Vagina (tissue), 2 donors: ENCODE measurements at regions not wholly inside any gene's neighbourhood (a gene's known extent, or its start where the extent isn't known, plus 50 kb on each side); places are given as distances from the start of the nearest gene placed in this dataset.

Source experiments
- DNase-seq, 2 donors: peaks; one replicate each; pipeline ENCODE4 v3.0.0-alpha.2; 2017; ENCODE audit errors: extremely low spot score in 2 of 2
- H3K27ac ChIP-seq: fragments of 200-600 bp; sonication (generic); one replicate; pipeline ENCODE4 v1.5.1; 2019
- H3K27me3 ChIP-seq: fragments of 200-600 bp; sonication (generic); one replicate; pipeline ENCODE4 v1.5.1; 2019
- H3K36me3 ChIP-seq, 2 donors: fragments of 200-600 bp; sonication (generic); one replicate each; pipeline ENCODE4 v1.5.1; 2017 to 2019
- H3K4me1 ChIP-seq: fragments of 200-600 bp; sonication (generic); one replicate; pipeline ENCODE4 v1.5.1; 2019
- H3K4me3 ChIP-seq, 2 donors: fragments of 200-600 bp; sonication (generic); 1 replicate in 1 of 2; 2 replicates in 1 of 2; pipeline ENCODE4 v1.5.1; 2016 to 2019
- H3K9me3 ChIP-seq: fragments of 200-600 bp; sonication (generic); one replicate; pipeline ENCODE4 v1.5.1; 2019
- POLR2A ChIP-seq, 2 donors: fragments of 450-650 bp; IDR thresholded peaks; one replicate each; pipeline ENCODE4 v1.6.1; 2017; ENCODE audit warnings: antibody characterized with exemption in 2 of 2, mild to moderate bottlenecking in 2 of 2, moderate library complexity in 2 of 2
- POLR2AphosphoS5 ChIP-seq, 2 donors: sonication (generic); formaldehyde crosslinking; IDR thresholded peaks; one replicate each; pipeline ENCODE4 v1.9.0; 2017; ENCODE audit warnings: antibody characterized with exemption in 2 of 2, mild to moderate bottlenecking in 2 of 2, low read depth in 1 of 2; ENCODE audit not compliant: insufficient read depth in 1 of 2
- intact Hi-C: fragments of 100-400 bp; cut with DNase I; formaldehyde crosslinking; loops from one replicate; pipeline ENCODE4 v1.15.1; 2023
- TF ChIP-seq, protein P1 (sequence below), 3 experiments: fragments of 450-650 bp in 2 of 3; fragments of 200-600 bp in 1 of 3; sonication (generic) in 1 of 3; IDR thresholded peaks; one replicate each; pipeline ENCODE4 v1.5.1; 2017 to 2019; ENCODE audit warnings: antibody characterized with exemption in 3 of 3, mild to moderate bottlenecking in 2 of 3, moderate library complexity in 2 of 3

DNA sequence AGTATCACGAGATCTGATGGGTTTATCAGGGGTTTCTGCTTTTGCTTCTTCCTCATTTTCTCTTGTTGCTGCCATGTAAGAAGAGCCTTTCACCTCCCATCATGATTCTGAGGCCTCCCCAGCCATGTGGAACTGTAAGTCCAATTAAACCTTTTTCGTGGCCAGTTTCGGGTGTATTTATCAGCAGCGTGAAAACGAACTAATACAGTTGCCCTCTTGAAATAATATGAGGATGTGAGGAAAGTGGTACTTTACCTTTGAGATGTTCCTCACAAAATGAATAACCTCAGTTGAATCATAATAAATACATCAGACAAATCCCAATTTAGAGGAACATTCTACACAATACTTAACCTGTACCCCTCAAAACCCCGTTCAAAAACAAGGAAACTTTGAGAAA, 356.4 kb downstream of the CPS1 start:
- no peaks in the 10 kb centered on the region for H3K36me3 ChIP-seq
- no peak overlapping the region for H3K27ac ChIP-seq
- DNase-seq, result no peak
- no peaks in the 10 kb centered on the region for H3K27me3 ChIP-seq
- H3K4me3 ChIP-seq, result no peak overlapping the region
- no peaks in the 10 kb centered on the region for H3K9me3 ChIP-seq
- no peaks in the 10 kb centered on the region for H3K4me1 ChIP-seq
- intact Hi-C loops, result no loop called here
- TF ChIP-seq POLR2A (IDR thresholded peaks at IDR 0.05) (no peak), POLR2AphosphoS5 (IDR thresholded peaks at IDR 0.05; ENCODE audit: insufficient read depth in 1 of 2, low read depth in 1 of 2) (no peak)
- TF ChIP-seq, protein P1, sequence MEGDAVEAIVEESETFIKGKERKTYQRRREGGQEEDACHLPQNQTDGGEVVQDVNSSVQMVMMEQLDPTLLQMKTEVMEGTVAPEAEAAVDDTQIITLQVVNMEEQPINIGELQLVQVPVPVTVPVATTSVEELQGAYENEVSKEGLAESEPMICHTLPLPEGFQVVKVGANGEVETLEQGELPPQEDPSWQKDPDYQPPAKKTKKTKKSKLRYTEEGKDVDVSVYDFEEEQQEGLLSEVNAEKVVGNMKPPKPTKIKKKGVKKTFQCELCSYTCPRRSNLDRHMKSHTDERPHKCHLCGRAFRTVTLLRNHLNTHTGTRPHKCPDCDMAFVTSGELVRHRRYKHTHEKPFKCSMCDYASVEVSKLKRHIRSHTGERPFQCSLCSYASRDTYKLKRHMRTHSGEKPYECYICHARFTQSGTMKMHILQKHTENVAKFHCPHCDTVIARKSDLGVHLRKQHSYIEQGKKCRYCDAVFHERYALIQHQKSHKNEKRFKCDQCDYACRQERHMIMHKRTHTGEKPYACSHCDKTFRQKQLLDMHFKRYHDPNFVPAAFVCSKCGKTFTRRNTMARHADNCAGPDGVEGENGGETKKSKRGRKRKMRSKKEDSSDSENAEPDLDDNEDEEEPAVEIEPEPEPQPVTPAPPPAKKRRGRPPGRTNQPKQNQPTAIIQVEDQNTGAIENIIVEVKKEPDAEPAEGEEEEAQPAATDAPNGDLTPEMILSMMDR (IDR thresholded peaks at IDR 0.05), result no peak

DNA sequence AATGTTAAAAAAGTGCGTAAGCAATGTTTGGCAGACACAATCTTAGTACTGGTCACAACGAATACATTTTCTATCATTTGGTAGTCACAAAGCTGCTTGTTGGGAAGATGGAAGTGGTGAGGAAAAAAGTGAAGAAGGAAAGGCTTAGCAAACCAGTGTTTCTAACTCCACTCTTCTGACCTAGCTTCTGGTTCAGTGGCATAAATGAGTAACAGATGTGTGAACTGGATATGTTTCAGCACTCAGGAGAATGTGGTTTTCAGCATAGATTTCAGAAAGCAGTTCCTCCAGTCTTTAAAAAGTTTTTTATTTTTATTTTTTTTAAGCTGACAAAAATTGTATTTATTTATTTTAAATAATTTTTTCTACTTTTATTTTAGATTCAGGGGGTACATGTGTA, 357.1 kb downstream of the CPS1 start:
- H3K4me3 ChIP-seq, result no peak overlapping the region
- H3K9me3 ChIP-seq, result no peaks in the 10 kb centered on the region
- intact Hi-C loops, result no loop called here
- no peak for DNase-seq
- H3K27me3 ChIP-seq, result no peaks in the 10 kb centered on the region
- TF ChIP-seq POLR2A (IDR thresholded peaks at IDR 0.05) (no peak), POLR2AphosphoS5 (IDR thresholded peaks at IDR 0.05; ENCODE audit: insufficient read depth in 1 of 2, low read depth in 1 of 2) (no peak)
- TF ChIP-seq, protein P1 (IDR thresholded peaks at IDR 0.05), result no peak
- no peak overlapping the region for H3K27ac ChIP-seq
- no peaks in the 10 kb centered on the region for H3K4me1 ChIP-seq
- H3K36me3 ChIP-seq, result no peaks in the 10 kb centered on the region

DNA sequence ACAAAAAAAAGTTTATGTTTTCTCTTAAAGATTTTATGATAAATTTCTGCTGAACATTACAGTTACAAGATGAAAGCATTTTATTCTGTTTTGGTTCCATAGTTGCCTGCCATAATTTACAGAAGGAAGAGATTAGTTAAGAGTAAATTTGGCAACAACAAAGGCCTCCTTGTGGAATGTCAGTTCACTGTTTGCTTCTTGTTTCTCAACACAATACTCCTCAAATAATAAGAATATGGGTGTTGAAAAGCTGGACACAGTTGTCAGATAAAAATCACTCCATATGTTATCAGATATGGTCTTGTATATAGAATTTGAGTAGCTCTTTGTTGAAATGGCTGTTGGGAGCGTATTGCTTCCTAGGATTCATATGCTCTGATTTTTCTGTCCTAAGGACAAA, 359.5 kb downstream of the CPS1 start:
- no peak for DNase-seq
- Histone ChIP-seq H3K27me3 (no peaks in the 10 kb centered on the region), H3K4me3 (no peak overlapping the region), H3K27ac (no peak overlapping the region), H3K4me1 (no peaks in the 10 kb centered on the region), H3K9me3 (no peaks in the 10 kb centered on the region), H3K36me3 (no peaks in the 10 kb centered on the region)
- no peak for TF ChIP-seq POLR2A (IDR thresholded peaks at IDR 0.05)
- TF ChIP-seq, protein P1 (IDR thresholded peaks at IDR 0.05), result no peak
- intact Hi-C loops, result no loop called here

DNA sequence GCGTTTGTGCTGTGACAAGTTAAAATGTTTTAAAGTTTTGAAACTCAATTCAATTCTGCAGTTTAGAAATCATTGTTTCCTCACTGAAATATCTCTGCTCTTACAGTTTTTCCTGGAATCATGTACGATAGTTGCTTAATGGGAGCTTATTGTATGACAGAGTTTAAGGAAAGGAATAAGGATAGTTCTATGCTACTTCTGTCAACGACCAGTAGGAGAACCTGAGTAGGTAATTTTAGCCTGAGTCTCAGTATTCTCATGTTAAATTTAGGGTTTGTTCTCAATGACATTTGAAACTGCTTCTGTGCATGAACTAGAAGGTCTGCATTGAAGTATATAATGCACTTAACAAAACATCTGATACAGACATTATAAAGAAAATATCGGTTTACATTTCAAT, 361.1 kb downstream of the CPS1 start:
- Histone ChIP-seq H3K36me3 (no peaks in the 10 kb centered on the region), H3K27ac (no peak overlapping the region), H3K9me3 (no peaks in the 10 kb centered on the region), H3K4me1 (no peaks in the 10 kb centered on the region), H3K27me3 (no peaks in the 10 kb centered on the region), H3K4me3 (no peak overlapping the region)
- TF ChIP-seq POLR2AphosphoS5 (IDR thresholded peaks at IDR 0.05; ENCODE audit: insufficient read depth in 1 of 2, low read depth in 1 of 2) (no peak), POLR2A (IDR thresholded peaks at IDR 0.05) (no peak)
- TF ChIP-seq, protein P1 (IDR thresholded peaks at IDR 0.05), result no peak
- DNase-seq, result no peak
- intact Hi-C loops, result no loop called here

DNA sequence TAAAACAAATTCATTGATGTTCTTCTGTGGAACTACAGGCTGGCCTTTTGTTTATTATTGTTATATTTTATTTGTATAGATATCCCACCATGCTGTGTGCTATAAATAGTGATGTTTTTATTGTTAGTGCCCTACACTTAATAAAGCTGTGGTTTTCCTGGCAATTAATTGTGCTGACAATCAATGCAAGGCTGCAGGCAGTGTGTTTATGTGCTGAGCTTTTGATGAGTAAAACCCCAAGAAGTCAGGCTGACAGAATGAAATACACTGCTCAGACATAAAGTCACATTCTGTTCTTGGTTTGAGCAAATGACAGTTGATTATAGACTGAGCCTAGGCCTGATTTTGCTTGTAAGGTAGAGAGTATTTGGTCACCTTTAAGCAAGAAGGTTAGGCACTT, 362.7 kb downstream of the CPS1 start:
- intact Hi-C loops, result no loop called here
- no peak overlapping the region for H3K4me3 ChIP-seq
- no peaks in the 10 kb centered on the region for H3K36me3 ChIP-seq
- no peaks in the 10 kb centered on the region for H3K27me3 ChIP-seq
- no peak for TF ChIP-seq POLR2A (IDR thresholded peaks at IDR 0.05)
- TF ChIP-seq, protein P1 (IDR thresholded peaks at IDR 0.05), result no peak
- no peak overlapping the region for H3K27ac ChIP-seq
- no peak for DNase-seq
- H3K9me3 ChIP-seq, result no peaks in the 10 kb centered on the region
- no peaks in the 10 kb centered on the region for H3K4me1 ChIP-seq
